ENCODE measurements at regions not wholly inside any gene's neighbourhood (a gene's known extent, or its start where the extent isn't known, plus 50 kb on each side); places are given as distances from the start of the nearest gene placed in this dataset.
A peak's percentile ranks its signal among the peaks of the same experiment; 100 is the strongest.

GRCh38 chr2:217167531-217167930 is 307.7 kb upstream of the TNP1 start:
- Histone ChIP-seq H3K27me3 (ENCODE audit: control insufficient read depth in 3 of 3, insufficient read depth in 3 of 3, low read depth in 1 of 3, low read length in 3 of 3) (no peaks in the 10 kb centered on the region), H2BK5ac (ENCODE audit: low read length) (no peak overlapping the region), H2AK5ac (ENCODE audit: low read depth, low read length) (no peak overlapping the region), H3K36me3 (replicated peaks in 1 of 2; ENCODE audit: control insufficient read depth in 2 of 2, insufficient read depth in 2 of 2, low read length in 2 of 2) (no peaks in the 10 kb centered on the region), H2AFZ (ENCODE audit: low read length) (no peak overlapping the region), H3K14ac (ENCODE audit: low read length) (no peak overlapping the region), H2BK120ac (ENCODE audit: low read depth, low read length) (no peak overlapping the region), H3K9me3 (replicated peaks in 1 of 2; ENCODE audit: control insufficient read depth in 2 of 2, insufficient read depth in 1 of 2, low read depth in 1 of 2, low read length in 2 of 2) (peaks cover 0 to 1% of the 10 kb centered on the region in 2 donors), H4K8ac (ENCODE audit: low read depth, low read length) (no peak overlapping the region), H2BK15ac (ENCODE audit: low read length) (no peak overlapping the region), H3K27ac (replicated peaks; ENCODE audit: low read length) (no peak overlapping the region), H4K91ac (ENCODE audit: low read depth, low read length, poor library complexity) (no peak overlapping the region), H2BK12ac (ENCODE audit: low read length) (no peak overlapping the region), H3K4me1 (ENCODE audit: control insufficient read depth in 2 of 2, insufficient read depth in 1 of 2, low read depth in 1 of 2, low read length in 2 of 2) (peaks cover 4% of the 10 kb centered on the region in 2 donors), H3K4me3 (ENCODE audit: low read length in 2 of 2) (no peak overlapping the region), H3K23ac (ENCODE audit: low read depth, low read length, poor library complexity) (no peak overlapping the region), H3K4ac (ENCODE audit: low read length) (no peak overlapping the region), H3K18ac (ENCODE audit: low read length) (no peak overlapping the region), H3K79me1 (ENCODE audit: low read depth, low read length) (no peaks in the 10 kb centered on the region), H3K9ac (ENCODE audit: low read depth, low read length, poor library complexity) (no peak overlapping the region), H3K4me2 (ENCODE audit: insufficient read depth, low read length, poor library complexity, severe bottlenecking) (no peak overlapping the region)
- no peak for DNase-seq (ENCODE audit: low spot score)

GRCh38 chr2:217166241-217166850 is 306.5 kb upstream of the TNP1 start:
- Histone ChIP-seq H3K36me3 (replicated peaks in 1 of 2; ENCODE audit: control insufficient read depth in 2 of 2, insufficient read depth in 2 of 2, low read length in 2 of 2) (no peaks in the 10 kb centered on the region), H4K8ac (ENCODE audit: low read depth, low read length) (no peak overlapping the region), H3K9ac (ENCODE audit: low read depth, low read length, poor library complexity) (no peak overlapping the region), H2BK5ac (ENCODE audit: low read length) (no peak overlapping the region), H3K23ac (ENCODE audit: low read depth, low read length, poor library complexity) (no peak overlapping the region), H3K18ac (ENCODE audit: low read length) (no peak overlapping the region), H3K4me1 (ENCODE audit: control insufficient read depth in 2 of 2, insufficient read depth in 1 of 2, low read depth in 1 of 2, low read length in 2 of 2) (peaks cover 6 to 13% of the 10 kb centered on the region in 2 donors), H2AFZ (ENCODE audit: low read length) (no peak overlapping the region), H2BK12ac (ENCODE audit: low read length) (no peak overlapping the region), H3K14ac (ENCODE audit: low read length) (no peak overlapping the region), H3K4ac (ENCODE audit: low read length) (no peak overlapping the region), H3K27me3 (ENCODE audit: control insufficient read depth in 3 of 3, insufficient read depth in 3 of 3, low read depth in 1 of 3, low read length in 3 of 3) (no peaks in the 10 kb centered on the region), H2BK120ac (ENCODE audit: low read depth, low read length) (no peak overlapping the region), H3K4me2 (ENCODE audit: insufficient read depth, low read length, poor library complexity, severe bottlenecking) (no peak overlapping the region), H2BK15ac (ENCODE audit: low read length) (no peak overlapping the region), H2AK5ac (ENCODE audit: low read depth, low read length) (no peak overlapping the region), H3K27ac (replicated peaks; ENCODE audit: low read length) (no peak overlapping the region), H3K9me3 (replicated peaks in 1 of 2; ENCODE audit: control insufficient read depth in 2 of 2, insufficient read depth in 1 of 2, low read depth in 1 of 2, low read length in 2 of 2) (peaks cover 0 to 1% of the 10 kb centered on the region in 2 donors), H4K91ac (ENCODE audit: low read depth, low read length, poor library complexity) (no peak overlapping the region), H3K79me1 (ENCODE audit: low read depth, low read length) (no peaks in the 10 kb centered on the region), H3K4me3 (ENCODE audit: low read length in 2 of 2) (no peak overlapping the region)
- peak; percentile 42 for DNase-seq (ENCODE audit: low spot score)
- WGBS, 2 donors (ENCODE audit: extremely low coverage in 2 of 2, insufficient read length in 2 of 2, insufficient replicate concordance in 1 of 2): no CpG with 5 or more reads among the region's 3 CpGs

- Histone ChIP-seq H3K18ac (ENCODE audit: low read length) (no peak overlapping the region), H2BK120ac (ENCODE audit: low read depth, low read length) (no peak overlapping the region), H3K14ac (ENCODE audit: low read length) (no peak overlapping the region), H3K23ac (ENCODE audit: low read depth, low read length, poor library complexity) (no peak overlapping the region), H2AFZ (ENCODE audit: low read length) (no peak overlapping the region), H4K91ac (ENCODE audit: low read depth, low read length, poor library complexity) (no peak overlapping the region), H3K9me3 (replicated peaks in 1 of 2; ENCODE audit: control insufficient read depth in 2 of 2, insufficient read depth in 1 of 2, low read depth in 1 of 2, low read length in 2 of 2) (peaks cover 0 to 1% of the 10 kb centered on the region in 2 donors), H2BK5ac (ENCODE audit: low read length) (no peak overlapping the region), H3K4ac (ENCODE audit: low read length) (no peak overlapping the region), H4K8ac (ENCODE audit: low read depth, low read length) (no peak overlapping the region), H3K27ac (replicated peaks; ENCODE audit: low read length) (no peak overlapping the region), H3K4me2 (ENCODE audit: insufficient read depth, low read length, poor library complexity, severe bottlenecking) (no peak overlapping the region), H3K36me3 (replicated peaks in 1 of 2; ENCODE audit: control insufficient read depth in 2 of 2, insufficient read depth in 2 of 2, low read length in 2 of 2) (no peaks in the 10 kb centered on the region), H3K79me1 (ENCODE audit: low read depth, low read length) (no peaks in the 10 kb centered on the region), H2BK12ac (ENCODE audit: low read length) (no peak overlapping the region), H2AK5ac (ENCODE audit: low read depth, low read length) (no peak overlapping the region), H3K4me1 (ENCODE audit: control insufficient read depth in 2 of 2, insufficient read depth in 1 of 2, low read depth in 1 of 2, low read length in 2 of 2) (peaks cover 9 to 17% of the 10 kb centered on the region in 2 donors), H2BK15ac (ENCODE audit: low read length) (no peak overlapping the region), H3K4me3 (ENCODE audit: low read length in 2 of 2) (no peak overlapping the region), H3K9ac (ENCODE audit: low read depth, low read length, poor library complexity) (no peak overlapping the region), H3K27me3 (ENCODE audit: control insufficient read depth in 3 of 3, insufficient read depth in 3 of 3, low read depth in 1 of 3, low read length in 3 of 3) (no peaks in the 10 kb centered on the region)
- DNase-seq (ENCODE audit: low spot score): no peak
- no CpG with 5 or more reads among the region's 2 CpGs for WGBS, 2 donors (ENCODE audit: extremely low coverage in 2 of 2, insufficient read length in 2 of 2, insufficient replicate concordance in 1 of 2)
These were observed 305.7 kb upstream of the TNP1 start for GRCh38 chr2:217165547-217165946.

GRCh38 chr2:217163987-217164386 is 304.1 kb upstream of the TNP1 start:
- no peak overlapping the region for H4K91ac ChIP-seq (ENCODE audit: low read depth, low read length, poor library complexity)
- H3K18ac ChIP-seq (ENCODE audit: low read length): no peak overlapping the region
- H3K4me2 ChIP-seq (ENCODE audit: insufficient read depth, low read length, poor library complexity, severe bottlenecking): no peak overlapping the region
- no peak overlapping the region for H2BK15ac ChIP-seq (ENCODE audit: low read length)
- no peaks in the 10 kb centered on the region for H3K79me1 ChIP-seq (ENCODE audit: low read depth, low read length)
- H3K27ac ChIP-seq (replicated peaks; ENCODE audit: low read length): no peak overlapping the region
- H3K14ac ChIP-seq (ENCODE audit: low read length): no peak overlapping the region
- no peak overlapping the region for H3K9ac ChIP-seq (ENCODE audit: low read depth, low read length, poor library complexity)
- WGBS, 2 donors (ENCODE audit: extremely low coverage in 2 of 2, insufficient read length in 2 of 2, insufficient replicate concordance in 1 of 2): no CpG with 5 or more reads among the region's 4 CpGs
- no peak overlapping the region for H2BK12ac ChIP-seq (ENCODE audit: low read length)
- peaks cover 9 to 17% of the 10 kb centered on the region in 2 donors for H3K4me1 ChIP-seq (ENCODE audit: control insufficient read depth in 2 of 2, insufficient read depth in 1 of 2, low read depth in 1 of 2, low read length in 2 of 2)
- H2AK5ac ChIP-seq (ENCODE audit: low read depth, low read length): no peak overlapping the region
- no peak overlapping the region for H2BK5ac ChIP-seq (ENCODE audit: low read length)
- no peak for DNase-seq (ENCODE audit: low spot score)
- no peak overlapping the region for H3K4me3 ChIP-seq (ENCODE audit: low read length in 2 of 2)
- no peak overlapping the region for H3K23ac ChIP-seq (ENCODE audit: low read depth, low read length, poor library complexity)
- no peaks in the 10 kb centered on the region for H3K36me3 ChIP-seq (replicated peaks in 1 of 2; ENCODE audit: control insufficient read depth in 2 of 2, insufficient read depth in 2 of 2, low read length in 2 of 2)
- H4K8ac ChIP-seq (ENCODE audit: low read depth, low read length): no peak overlapping the region
- peaks cover 0 to 1% of the 10 kb centered on the region in 2 donors for H3K9me3 ChIP-seq (replicated peaks in 1 of 2; ENCODE audit: control insufficient read depth in 2 of 2, insufficient read depth in 1 of 2, low read depth in 1 of 2, low read length in 2 of 2)
- H3K4ac ChIP-seq (ENCODE audit: low read length): no peak overlapping the region
- no peaks in the 10 kb centered on the region for H3K27me3 ChIP-seq (ENCODE audit: control insufficient read depth in 3 of 3, insufficient read depth in 3 of 3, low read depth in 1 of 3, low read length in 3 of 3)
- H2BK120ac ChIP-seq (ENCODE audit: low read depth, low read length): no peak overlapping the region
- no peak overlapping the region for H2AFZ ChIP-seq (ENCODE audit: low read length)

All from neuronal stem cell (in vitro differentiated cells).